ENCODE measurements at regions not wholly inside any gene's neighbourhood (a gene's known extent, or its start where the extent isn't known, plus 50 kb on each side); places are given as distances from the start of the nearest gene placed in this dataset.

- TF ChIP-seq CTCF (IDR thresholded peaks at IDR 0.05; ENCODE audit: low read depth, low read length, poor library complexity, severe bottlenecking) (no peak), EZH2phosphoT487 (IDR thresholded peaks at IDR 0.05; ENCODE audit: borderline replicate concordance, low read length) (no peak)
- Histone ChIP-seq H3K36me3 (ENCODE audit: control insufficient read depth, low read length) (no peaks in the 10 kb centered on the region), H3K27ac (ENCODE audit: low read depth, low read length) (no peak overlapping the region), H3K4me3 (ENCODE audit: low read length) (no peak overlapping the region), H3K4me2 (ENCODE audit: low read length) (no peak overlapping the region), H3K4me1 (ENCODE audit: control insufficient read depth, low read length) (no peaks in the 10 kb centered on the region), H3K9me3 (ENCODE audit: control insufficient read depth, insufficient read depth, low read length) (no peaks in the 10 kb centered on the region), H4K20me1 (ENCODE audit: control insufficient read depth, insufficient read depth, low read depth, low read length) (no peaks in the 10 kb centered on the region), H3K27me3 (ENCODE audit: control insufficient read depth, low read length) (no peaks in the 10 kb centered on the region), H3K79me2 (ENCODE audit: control insufficient read depth, low read length) (no peaks in the 10 kb centered on the region), H3F3A (ENCODE audit: control insufficient read depth, insufficient read depth) (no peaks in the 10 kb centered on the region), H3K9me2 (replicated peaks; ENCODE audit: control insufficient read depth, low read length) (no peaks in the 10 kb centered on the region)
Measured at GRCh38 chr14:87097015-87097414, 896.0 kb downstream of the GALC start.

DNA sequence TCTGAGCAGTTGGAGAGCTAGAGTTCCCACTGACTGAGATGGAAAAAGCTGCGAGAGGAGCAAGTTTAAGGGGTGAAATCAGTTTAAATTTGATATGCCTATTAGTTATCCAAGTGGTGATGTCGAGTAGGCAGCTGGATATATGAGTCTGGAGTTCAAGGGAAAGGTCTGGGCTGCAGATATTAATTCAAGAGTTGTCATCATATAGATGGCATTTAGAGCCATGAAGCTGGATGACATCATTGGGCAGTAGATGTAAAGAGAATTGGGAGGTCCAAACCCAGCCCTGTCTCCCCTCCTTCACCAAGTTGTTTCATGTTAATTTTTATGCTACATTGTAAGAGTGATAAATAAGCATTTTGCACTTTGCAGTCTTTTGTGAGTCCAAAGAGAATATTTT, 898.1 kb downstream of the GALC start:
- no peak for TF ChIP-seq EZH2phosphoT487 (IDR thresholded peaks at IDR 0.05; ENCODE audit: borderline replicate concordance, low read length)
- TF ChIP-seq CTCF (IDR thresholded peaks at IDR 0.05; ENCODE audit: low read depth, low read length, poor library complexity, severe bottlenecking) = no peak
- Histone ChIP-seq H3K27me3 (ENCODE audit: control insufficient read depth, low read length) (no peaks in the 10 kb centered on the region), H3K79me2 (ENCODE audit: control insufficient read depth, low read length) (no peaks in the 10 kb centered on the region), H3F3A (ENCODE audit: control insufficient read depth, insufficient read depth) (no peaks in the 10 kb centered on the region), H3K4me2 (ENCODE audit: low read length) (no peak overlapping the region), H3K9me2 (replicated peaks; ENCODE audit: control insufficient read depth, low read length) (no peaks in the 10 kb centered on the region), H3K4me1 (ENCODE audit: control insufficient read depth, low read length) (no peaks in the 10 kb centered on the region), H3K27ac (ENCODE audit: low read depth, low read length) (no peak overlapping the region), H3K36me3 (ENCODE audit: control insufficient read depth, low read length) (no peaks in the 10 kb centered on the region), H3K9me3 (ENCODE audit: control insufficient read depth, insufficient read depth, low read length) (no peaks in the 10 kb centered on the region), H4K20me1 (ENCODE audit: control insufficient read depth, insufficient read depth, low read depth, low read length) (no peaks in the 10 kb centered on the region), H3K4me3 (ENCODE audit: low read length) (no peak overlapping the region)

DNA sequence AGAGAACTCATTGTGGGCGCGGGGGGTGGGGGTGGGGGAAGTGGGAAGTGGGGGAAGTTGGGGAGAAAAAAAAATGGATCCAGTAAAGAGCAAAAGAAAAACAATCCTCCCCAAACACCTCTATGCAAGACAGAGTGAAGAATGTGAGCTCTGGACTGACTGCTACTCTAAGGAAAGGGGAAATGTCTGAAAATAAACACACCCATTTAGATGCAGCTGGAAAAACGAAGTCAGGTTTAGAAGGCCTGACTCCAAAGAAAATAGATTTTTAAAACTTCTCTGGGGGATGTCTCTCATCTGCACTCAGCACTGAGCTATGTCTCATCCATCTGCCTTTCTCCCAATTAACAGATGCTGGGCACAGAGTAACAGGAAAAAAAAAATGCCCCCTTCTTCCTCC, 904.4 kb downstream of the GALC start:
- Histone ChIP-seq H3K9me3 (ENCODE audit: control insufficient read depth, insufficient read depth, low read length) (no peaks in the 10 kb centered on the region), H3K4me3 (ENCODE audit: low read length) (no peak overlapping the region), H3K79me2 (ENCODE audit: control insufficient read depth, low read length) (no peaks in the 10 kb centered on the region), H4K20me1 (ENCODE audit: control insufficient read depth, insufficient read depth, low read depth, low read length) (no peaks in the 10 kb centered on the region), H3K4me2 (ENCODE audit: low read length) (no peak overlapping the region), H3F3A (ENCODE audit: control insufficient read depth, insufficient read depth) (no peaks in the 10 kb centered on the region), H3K27ac (ENCODE audit: low read depth, low read length) (no peak overlapping the region), H3K27me3 (ENCODE audit: control insufficient read depth, low read length) (no peaks in the 10 kb centered on the region), H3K36me3 (ENCODE audit: control insufficient read depth, low read length) (no peaks in the 10 kb centered on the region), H3K4me1 (ENCODE audit: control insufficient read depth, low read length) (no peaks in the 10 kb centered on the region), H3K9me2 (replicated peaks; ENCODE audit: control insufficient read depth, low read length) (no peaks in the 10 kb centered on the region)
- no peak for TF ChIP-seq CTCF (IDR thresholded peaks at IDR 0.05; ENCODE audit: low read depth, low read length, poor library complexity, severe bottlenecking)

DNA sequence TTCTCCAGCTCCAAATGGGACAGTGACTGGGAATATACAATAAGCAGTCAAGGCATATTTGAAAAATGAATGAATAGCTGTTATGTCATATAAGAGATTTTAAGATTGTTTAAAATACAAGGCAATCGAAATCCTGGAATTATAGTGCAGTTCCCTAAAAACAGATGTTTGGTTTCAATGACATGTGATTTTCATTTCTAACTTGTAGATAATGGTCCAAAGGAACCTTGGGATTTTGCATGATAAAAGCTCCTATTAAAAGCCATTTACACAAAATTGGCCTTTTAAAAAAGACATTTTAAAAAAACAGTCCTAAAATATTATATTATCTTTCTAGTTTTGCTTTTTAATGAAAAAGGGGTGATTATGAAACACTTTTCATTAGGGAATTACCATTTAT, 905.1 kb downstream of the GALC start:
- Histone ChIP-seq H3K4me3 (ENCODE audit: low read length) (no peak overlapping the region), H3K27ac (ENCODE audit: low read depth, low read length) (no peak overlapping the region), H3F3A (ENCODE audit: control insufficient read depth, insufficient read depth) (no peaks in the 10 kb centered on the region), H4K20me1 (ENCODE audit: control insufficient read depth, insufficient read depth, low read depth, low read length) (no peaks in the 10 kb centered on the region), H3K79me2 (ENCODE audit: control insufficient read depth, low read length) (no peaks in the 10 kb centered on the region), H3K9me3 (ENCODE audit: control insufficient read depth, insufficient read depth, low read length) (no peaks in the 10 kb centered on the region), H3K4me2 (ENCODE audit: low read length) (no peak overlapping the region), H3K4me1 (ENCODE audit: control insufficient read depth, low read length) (no peaks in the 10 kb centered on the region), H3K9me2 (replicated peaks; ENCODE audit: control insufficient read depth, low read length) (no peaks in the 10 kb centered on the region), H3K27me3 (ENCODE audit: control insufficient read depth, low read length) (no peaks in the 10 kb centered on the region), H3K36me3 (ENCODE audit: control insufficient read depth, low read length) (no peaks in the 10 kb centered on the region)
- TF ChIP-seq EZH2phosphoT487 (IDR thresholded peaks at IDR 0.05; ENCODE audit: borderline replicate concordance, low read length) = no peak
- TF ChIP-seq CTCF (IDR thresholded peaks at IDR 0.05; ENCODE audit: low read depth, low read length, poor library complexity, severe bottlenecking) = no peak
